Smooth muscle cell (in vitro differentiated cells): ENCODE measurements at regions not wholly inside any gene's neighbourhood (a gene's known extent, or its start where the extent isn't known, plus 50 kb on each side); places are given as distances from the start of the nearest gene placed in this dataset.
"Not testable (repeated sequence)": the region's sequence is repeated elsewhere in the genome, so short reads cannot be mapped to it uniquely, and the experiment has no call there.

Source experiments
- DNase-seq: peaks from one replicate; lab custom pipeline; 2025; ENCODE audit not compliant: unreplicated experiment; lab: John Stamatoyannopoulos, UW
- H2AFZ ChIP-seq: fragments of 200-600 bp; sonication (generic); 2 replicates; pipeline ENCODE4 v1.6.0; 2016; ENCODE audit warnings: antibody characterized with exemption, low read depth, mild to moderate bottlenecking
- H3F3A ChIP-seq: fragments of 200-600 bp; sonication (generic); 2 replicates; pipeline ENCODE4 v1.6.0; 2017; ENCODE audit warnings: antibody characterized with exemption, low read depth
- H3K27ac ChIP-seq: fragments of 200-600 bp; sonication (generic); 2 replicates; pipeline ENCODE4 v1.5.1; 2016; ENCODE audit warnings: low read depth, mild to moderate bottlenecking
- H3K27me3 ChIP-seq: fragments of 200-600 bp; sonication (generic); 2 replicates; pipeline ENCODE4 v1.6.1; 2016; ENCODE audit warnings: low read depth, mild to moderate bottlenecking
- H3K36me3 ChIP-seq: fragments of 200-600 bp; sonication (generic); 2 replicates; pipeline ENCODE4 v1.5.1; 2016; ENCODE audit warnings: low read depth
- H3K4me1 ChIP-seq: fragments of 200-600 bp; sonication (generic); 2 replicates; pipeline ENCODE4 v1.5.1; 2016; ENCODE audit warnings: low read depth
- H3K4me2 ChIP-seq: fragments of 200-600 bp; sonication (generic); 2 replicates; pipeline ENCODE4 v1.6.0; 2016; ENCODE audit warnings: mild to moderate bottlenecking
- H3K4me3 ChIP-seq: fragments of 200-600 bp; sonication (generic); 2 replicates; pipeline ENCODE4 v1.5.1; 2016; ENCODE audit warnings: mild to moderate bottlenecking
- H3K79me2 ChIP-seq: fragments of 200-600 bp; sonication (generic); 2 replicates; pipeline ENCODE4 v1.6.0; 2016; ENCODE audit warnings: low read depth, mild to moderate bottlenecking
- H3K9ac ChIP-seq: fragments of 200-600 bp; sonication (generic); 2 replicates; pipeline ENCODE4 v1.6.0; 2016; ENCODE audit warnings: low read depth
- H3K9me3 ChIP-seq: fragments of 200-600 bp; sonication (generic); replicated peaks from 2 replicates; pipeline ENCODE4 v1.5.1; 2016; ENCODE audit warnings: low read depth
- H4K20me1 ChIP-seq: fragments of 200-600 bp; sonication (generic); 2 replicates; pipeline ENCODE4 v1.6.0; 2016; ENCODE audit warnings: low read depth
- CTCF ChIP-seq: fragments of 200-600 bp; sonication (generic); IDR thresholded peaks from 2 replicates; pipeline ENCODE4 v1.5.1; 2017; ENCODE audit warnings: borderline replicate concordance, mild to moderate bottlenecking, antibody characterized with exemption; ENCODE audit not compliant: insufficient read depth, poor library complexity, severe bottlenecking
- WGBS: methylation state at CpG from one replicate; pipeline ENCODE4 v1.1.7; 2016; ENCODE audit warnings: low lambda C conversion rate; 5-methylcytosine and 5-hydroxymethylcytosine counted together

DNA sequence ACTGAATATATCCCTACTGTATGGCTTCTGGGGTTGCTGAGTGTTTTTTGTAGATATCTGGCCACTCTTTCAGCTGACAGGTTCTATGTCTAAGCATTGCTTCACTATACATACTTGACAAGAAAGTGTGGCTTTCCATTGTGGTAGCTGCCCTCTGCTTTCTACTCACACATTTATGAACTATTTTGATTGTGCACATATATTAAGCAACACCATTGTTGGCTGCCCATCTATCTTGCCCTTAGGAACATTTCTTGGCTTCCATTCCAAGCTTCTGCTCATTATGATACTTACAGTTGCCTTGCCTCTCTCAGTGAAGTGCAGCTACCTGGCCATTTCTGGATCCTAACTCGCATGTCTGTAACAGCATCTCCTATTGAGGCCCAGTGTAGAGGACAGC is 153.6 kb upstream of the MOCS2 start:
- no peaks in the 10 kb centered on the region for H3K36me3 ChIP-seq
- H3K27me3 ChIP-seq, result no peaks in the 10 kb centered on the region
- no peak for TF ChIP-seq CTCF
- H3K9ac ChIP-seq, result no peak overlapping the region
- H3K4me1 ChIP-seq, result no peaks in the 10 kb centered on the region
- no peak overlapping the region for H3K27ac ChIP-seq
- H3K4me3 ChIP-seq, result no peak overlapping the region
- no peaks in the 10 kb centered on the region for H4K20me1 ChIP-seq
- 95% methylated on average over 1 of the region's 1 CpG for WGBS
- H2AFZ ChIP-seq, result no peak overlapping the region
- no peaks in the 10 kb centered on the region for H3K79me2 ChIP-seq
- no peak for DNase-seq
- no peaks in the 10 kb centered on the region for H3F3A ChIP-seq
- H3K4me2 ChIP-seq, result no peak overlapping the region
- no peaks in the 10 kb centered on the region for H3K9me3 ChIP-seq

DNA sequence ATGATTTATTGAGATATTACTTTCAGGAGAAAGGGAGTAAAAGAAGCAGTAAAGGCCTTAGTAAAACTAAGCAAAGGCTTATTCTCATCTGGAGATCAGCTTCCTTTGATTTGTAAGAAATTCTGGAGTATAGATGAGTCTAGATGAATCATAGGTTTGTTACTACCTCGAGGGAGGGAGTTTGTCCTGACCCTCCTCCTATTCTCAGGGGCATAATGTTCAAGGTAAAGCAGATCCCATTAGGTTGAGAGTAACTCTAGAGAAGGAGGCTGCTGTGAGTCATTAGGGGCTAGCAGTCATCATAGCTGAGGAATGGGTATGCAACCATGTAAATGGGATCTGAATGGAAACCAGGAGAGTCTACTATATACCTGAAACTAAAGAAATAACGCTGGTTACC is 155.5 kb upstream of the MOCS2 start:
- Histone ChIP-seq H3F3A (no peaks in the 10 kb centered on the region), H3K9me3 (no peaks in the 10 kb centered on the region), H3K79me2 (no peaks in the 10 kb centered on the region), H4K20me1 (no peaks in the 10 kb centered on the region), H3K36me3 (no peaks in the 10 kb centered on the region), H2AFZ (no peak overlapping the region), H3K27me3 (no peaks in the 10 kb centered on the region), H3K27ac (no peak overlapping the region), H3K4me2 (no peak overlapping the region), H3K4me3 (no peak overlapping the region), H3K4me1 (no peaks in the 10 kb centered on the region), H3K9ac (no peak overlapping the region)
- 89% methylated on average over 2 of the region's 2 CpGs for WGBS
- TF ChIP-seq CTCF, result no peak
- no peak for DNase-seq

GRCh38 chr5:53268241-53268640 is 158.7 kb upstream of the MOCS2 start:
- WGBS, result 81% methylated on average over 7 of the region's 7 CpGs

GRCh38 chr5:53275666-53276065 is 166.1 kb upstream of the MOCS2 start:
- no peaks in the 10 kb centered on the region for H3K79me2 ChIP-seq
- H3K36me3 ChIP-seq, result no peaks in the 10 kb centered on the region
- no peaks in the 10 kb centered on the region for H3K4me1 ChIP-seq
- 57% methylated on average over 1 of the region's 1 CpG for WGBS
- no peak overlapping the region for H3K4me2 ChIP-seq
- no peak for TF ChIP-seq CTCF
- H3K27me3 ChIP-seq, result no peaks in the 10 kb centered on the region
- no peak for DNase-seq
- H3K9ac ChIP-seq, result no peak overlapping the region
- no peak overlapping the region for H3K27ac ChIP-seq
- H3F3A ChIP-seq, result no peaks in the 10 kb centered on the region
- H3K4me3 ChIP-seq, result no peak overlapping the region
- no peaks in the 10 kb centered on the region for H4K20me1 ChIP-seq
- no peaks in the 10 kb centered on the region for H3K9me3 ChIP-seq
- peak overlapping the region; percentile 46 for H2AFZ ChIP-seq

More at GRCh38 chr5:53268241-53268640, 158.7 kb upstream of the MOCS2 start:
- H3F3A ChIP-seq, H3K9me3 ChIP-seq, H3K4me3 ChIP-seq, H3K27ac ChIP-seq, H3K36me3 ChIP-seq, H2AFZ ChIP-seq, H3K27me3 ChIP-seq, H3K4me1 ChIP-seq, H3K4me2 ChIP-seq, DNase-seq, H3K9ac ChIP-seq, H4K20me1 ChIP-seq, H3K79me2 ChIP-seq: not testable (repeated sequence)
